NCI-H748 treated with DMSO at 0.1 percent for 48 hours (cell line): ENCODE measurements at regions not wholly inside any gene's neighbourhood (a gene's known extent, or its start where the extent isn't known, plus 50 kb on each side); places are given as distances from the start of the nearest gene placed in this dataset.
"Not testable (repeated sequence)": the region's sequence is repeated elsewhere in the genome, so short reads cannot be mapped to it uniquely, and the experiment has no call there.

Experiments
- DNase-seq: peaks from one replicate; lab custom pipeline; 2025; lab: John Stamatoyannopoulos, UW

- no peak for DNase-seq
These were observed 877.1 kb upstream of the CNTN5 start for GRCh38 chr11:98143661-98144060.

GRCh38 chr11:98153752-98154151 lies 867.0 kb upstream of the CNTN5 start:
- no peak for DNase-seq

- DNase-seq = peak; percentile 33
These were observed 865.1 kb upstream of the CNTN5 start for GRCh38 chr11:98155696-98156095.

GRCh38 chr11:98177925-98178324 lies 842.8 kb upstream of the CNTN5 start:
- DNase-seq = no peak

GRCh38 chr11:98180511-98180910 lies 840.2 kb upstream of the CNTN5 start:
- DNase-seq = no peak

- DNase-seq = no peak
These were observed 839.8 kb upstream of the CNTN5 start for GRCh38 chr11:98180921-98181320.

- DNase-seq = no peak
These were observed 837.7 kb upstream of the CNTN5 start for GRCh38 chr11:98183034-98183433.

GRCh38 chr11:98185245-98185644 lies 835.5 kb upstream of the CNTN5 start:
- DNase-seq = no peak

GRCh38 chr11:98194611-98195010 lies 826.1 kb upstream of the CNTN5 start:
- DNase-seq = no peak

- no peak for DNase-seq
These were observed 825.4 kb upstream of the CNTN5 start for GRCh38 chr11:98195300-98195699.

GRCh38 chr11:98207086-98207485 lies 813.7 kb upstream of the CNTN5 start:
- DNase-seq = no peak

- no peak for DNase-seq
These were observed 793.5 kb upstream of the CNTN5 start for GRCh38 chr11:98227278-98227677.

- DNase-seq = no peak
These were observed 790.1 kb upstream of the CNTN5 start for GRCh38 chr11:98230678-98231077.

- no peak for DNase-seq
These were observed 786.1 kb upstream of the CNTN5 start for GRCh38 chr11:98234698-98235097.

- no peak for DNase-seq
These were observed 776.9 kb upstream of the CNTN5 start for GRCh38 chr11:98243897-98244296.

- DNase-seq = no peak
These were observed 759.8 kb upstream of the CNTN5 start for GRCh38 chr11:98260983-98261382.

GRCh38 chr11:98277251-98277912 lies 743.4 kb upstream of the CNTN5 start:
- DNase-seq = no peak

GRCh38 chr11:98289617-98290263 lies 731.0 kb upstream of the CNTN5 start:
- no peak for DNase-seq

- no peak for DNase-seq
These were observed 724.5 kb upstream of the CNTN5 start for GRCh38 chr11:98296091-98296880.

- no peak for DNase-seq
These were observed 720.0 kb upstream of the CNTN5 start for GRCh38 chr11:98300719-98301118.

GRCh38 chr11:98307827-98308491 lies 712.8 kb upstream of the CNTN5 start:
- no peak for DNase-seq

- DNase-seq = not testable (repeated sequence)
These were observed 690.4 kb upstream of the CNTN5 start for GRCh38 chr11:98330306-98330705.

GRCh38 chr11:98358551-98358950 lies 662.2 kb upstream of the CNTN5 start:
- DNase-seq = no peak
